Esophagus muscularis mucosa (tissue), 4 donors: ENCODE measurements at regions not wholly inside any gene's neighbourhood (a gene's known extent, or its start where the extent isn't known, plus 50 kb on each side); places are given as distances from the start of the nearest gene placed in this dataset.

Experiments
- EP300 ChIP-seq: sonication (generic); formaldehyde crosslinking; IDR thresholded peaks from one replicate; pipeline ENCODE4 v1.6.1; 2017; ENCODE audit warnings: antibody characterized with exemption
- POLR2A ChIP-seq: fragments of 450-650 bp; IDR thresholded peaks from one replicate; pipeline ENCODE4 v1.6.1; 2017; ENCODE audit warnings: antibody characterized with exemption, moderate library complexity, mild to moderate bottlenecking, low read depth
- TF ChIP-seq, protein P1 (sequence below), 3 experiments: fragments of 200-600 bp in 2 of 3; fragments of 450-650 bp in 1 of 3; sonication (generic) in 2 of 3; IDR thresholded peaks; one replicate each; pipeline ENCODE4 v1.5.1; 2017 to 2019; ENCODE audit warnings: antibody characterized with exemption in 3 of 3, mild to moderate bottlenecking in 2 of 3, moderate library complexity in 1 of 3

DNA sequence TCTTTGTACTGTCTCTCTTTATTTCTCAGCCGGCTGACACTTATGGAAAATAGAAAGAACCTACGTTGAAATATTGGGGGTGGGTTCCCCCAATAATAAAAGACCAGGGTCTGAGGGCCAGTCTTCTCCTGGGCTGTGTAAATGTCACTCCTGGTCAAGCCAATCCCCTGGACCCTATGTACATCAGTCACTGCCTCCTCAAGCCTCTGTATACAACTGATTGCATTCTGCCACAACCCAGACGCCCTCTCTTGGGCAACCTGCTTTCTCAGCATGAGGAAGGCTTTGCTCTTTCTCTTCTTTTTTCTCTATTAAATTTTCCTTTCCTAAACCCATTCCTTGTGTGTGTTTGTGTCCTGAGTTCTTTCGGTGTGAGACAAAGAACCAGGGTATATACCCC is 84.1 kb upstream of the SERBP1 start:
- TF ChIP-seq, protein P1, sequence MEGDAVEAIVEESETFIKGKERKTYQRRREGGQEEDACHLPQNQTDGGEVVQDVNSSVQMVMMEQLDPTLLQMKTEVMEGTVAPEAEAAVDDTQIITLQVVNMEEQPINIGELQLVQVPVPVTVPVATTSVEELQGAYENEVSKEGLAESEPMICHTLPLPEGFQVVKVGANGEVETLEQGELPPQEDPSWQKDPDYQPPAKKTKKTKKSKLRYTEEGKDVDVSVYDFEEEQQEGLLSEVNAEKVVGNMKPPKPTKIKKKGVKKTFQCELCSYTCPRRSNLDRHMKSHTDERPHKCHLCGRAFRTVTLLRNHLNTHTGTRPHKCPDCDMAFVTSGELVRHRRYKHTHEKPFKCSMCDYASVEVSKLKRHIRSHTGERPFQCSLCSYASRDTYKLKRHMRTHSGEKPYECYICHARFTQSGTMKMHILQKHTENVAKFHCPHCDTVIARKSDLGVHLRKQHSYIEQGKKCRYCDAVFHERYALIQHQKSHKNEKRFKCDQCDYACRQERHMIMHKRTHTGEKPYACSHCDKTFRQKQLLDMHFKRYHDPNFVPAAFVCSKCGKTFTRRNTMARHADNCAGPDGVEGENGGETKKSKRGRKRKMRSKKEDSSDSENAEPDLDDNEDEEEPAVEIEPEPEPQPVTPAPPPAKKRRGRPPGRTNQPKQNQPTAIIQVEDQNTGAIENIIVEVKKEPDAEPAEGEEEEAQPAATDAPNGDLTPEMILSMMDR (IDR thresholded peaks at IDR 0.05): no peak
- TF ChIP-seq EP300: no peak
- no peak for TF ChIP-seq POLR2A
